ENCODE measurements at regions not wholly inside any gene's neighbourhood (a gene's known extent, or its start where the extent isn't known, plus 50 kb on each side); places are given as distances from the start of the nearest gene placed in this dataset.
A peak's percentile ranks its signal among the peaks of the same experiment; 100 is the strongest.

- DNase-seq (no peak), ATAC-seq (peak; percentile 73 to 81)
- intact Hi-C loops (cut with DNase I), result no loop called here
These were observed 50.5 kb upstream of the ZNF507 start for GRCh38 chr19:32294871-32295438.

More at GRCh38 chr19:32294871-32295438, 50.5 kb upstream of the ZNF507 start:
- no peaks in the 10 kb centered on the region for H3K4me1 ChIP-seq
- no peaks in the 10 kb centered on the region for H3K9me3 ChIP-seq
- no peaks in the 10 kb centered on the region for H3K36me3 ChIP-seq
- TF ChIP-seq, protein P1, sequence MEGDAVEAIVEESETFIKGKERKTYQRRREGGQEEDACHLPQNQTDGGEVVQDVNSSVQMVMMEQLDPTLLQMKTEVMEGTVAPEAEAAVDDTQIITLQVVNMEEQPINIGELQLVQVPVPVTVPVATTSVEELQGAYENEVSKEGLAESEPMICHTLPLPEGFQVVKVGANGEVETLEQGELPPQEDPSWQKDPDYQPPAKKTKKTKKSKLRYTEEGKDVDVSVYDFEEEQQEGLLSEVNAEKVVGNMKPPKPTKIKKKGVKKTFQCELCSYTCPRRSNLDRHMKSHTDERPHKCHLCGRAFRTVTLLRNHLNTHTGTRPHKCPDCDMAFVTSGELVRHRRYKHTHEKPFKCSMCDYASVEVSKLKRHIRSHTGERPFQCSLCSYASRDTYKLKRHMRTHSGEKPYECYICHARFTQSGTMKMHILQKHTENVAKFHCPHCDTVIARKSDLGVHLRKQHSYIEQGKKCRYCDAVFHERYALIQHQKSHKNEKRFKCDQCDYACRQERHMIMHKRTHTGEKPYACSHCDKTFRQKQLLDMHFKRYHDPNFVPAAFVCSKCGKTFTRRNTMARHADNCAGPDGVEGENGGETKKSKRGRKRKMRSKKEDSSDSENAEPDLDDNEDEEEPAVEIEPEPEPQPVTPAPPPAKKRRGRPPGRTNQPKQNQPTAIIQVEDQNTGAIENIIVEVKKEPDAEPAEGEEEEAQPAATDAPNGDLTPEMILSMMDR (IDR thresholded peaks at IDR 0.05), result no peak
- no peak overlapping the region for H3K27ac ChIP-seq
- no peaks in the 10 kb centered on the region for H3K27me3 ChIP-seq (ENCODE audit: low read depth)
- no peak overlapping the region for H3K4me3 ChIP-seq

Data from lower lobe of right lung (tissue), 2 donors.